Fibroblast of pulmonary artery (primary cell): ENCODE measurements at regions not wholly inside any gene's neighbourhood (a gene's known extent, or its start where the extent isn't known, plus 50 kb on each side); places are given as distances from the start of the nearest gene placed in this dataset.
A peak's percentile ranks its signal among the peaks of the same experiment; 100 is the strongest.

ENCODE experiments used
- DNase-seq: peaks from one replicate; pipeline ENCODE4 v3.0.0-alpha.2; 2010; ENCODE audit warnings: low read depth
- H3K4me3 ChIP-seq: replicated peaks from 2 replicates; pipeline ENCODE4 v1.5.1; 2011; ENCODE audit warnings: low read depth, mild to moderate bottlenecking, control low read depth, low read length, moderate library complexity
- TF ChIP-seq, protein P1 (sequence below): IDR thresholded peaks from 2 replicates; pipeline ENCODE4 v1.5.1; 2011; ENCODE audit warnings: mild to moderate bottlenecking, control low read depth, low read length, inconsistent platforms; ENCODE audit errors: missing control alignments

DNA sequence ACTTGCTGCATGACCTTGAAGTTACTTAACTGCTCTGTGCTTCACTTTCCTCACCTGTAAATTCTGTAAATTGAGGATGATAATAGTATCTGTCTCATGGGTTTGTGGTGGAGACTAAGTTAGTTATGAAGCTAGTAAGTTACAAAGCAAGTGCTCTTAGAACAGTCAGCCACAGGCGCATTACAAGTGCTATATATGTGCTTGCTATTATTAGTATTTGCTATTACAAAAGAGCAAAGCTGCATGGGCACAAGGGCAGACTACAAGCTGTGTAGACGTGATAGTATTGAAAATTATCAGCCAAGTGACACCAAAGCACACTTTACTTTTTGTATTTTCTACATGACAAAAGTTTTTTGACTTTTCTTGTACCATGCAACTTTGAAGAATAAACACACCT lies 150.9 kb upstream of the CTTNBP2NL start:
- TF ChIP-seq, protein P1, sequence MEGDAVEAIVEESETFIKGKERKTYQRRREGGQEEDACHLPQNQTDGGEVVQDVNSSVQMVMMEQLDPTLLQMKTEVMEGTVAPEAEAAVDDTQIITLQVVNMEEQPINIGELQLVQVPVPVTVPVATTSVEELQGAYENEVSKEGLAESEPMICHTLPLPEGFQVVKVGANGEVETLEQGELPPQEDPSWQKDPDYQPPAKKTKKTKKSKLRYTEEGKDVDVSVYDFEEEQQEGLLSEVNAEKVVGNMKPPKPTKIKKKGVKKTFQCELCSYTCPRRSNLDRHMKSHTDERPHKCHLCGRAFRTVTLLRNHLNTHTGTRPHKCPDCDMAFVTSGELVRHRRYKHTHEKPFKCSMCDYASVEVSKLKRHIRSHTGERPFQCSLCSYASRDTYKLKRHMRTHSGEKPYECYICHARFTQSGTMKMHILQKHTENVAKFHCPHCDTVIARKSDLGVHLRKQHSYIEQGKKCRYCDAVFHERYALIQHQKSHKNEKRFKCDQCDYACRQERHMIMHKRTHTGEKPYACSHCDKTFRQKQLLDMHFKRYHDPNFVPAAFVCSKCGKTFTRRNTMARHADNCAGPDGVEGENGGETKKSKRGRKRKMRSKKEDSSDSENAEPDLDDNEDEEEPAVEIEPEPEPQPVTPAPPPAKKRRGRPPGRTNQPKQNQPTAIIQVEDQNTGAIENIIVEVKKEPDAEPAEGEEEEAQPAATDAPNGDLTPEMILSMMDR, result no peak
- no peak overlapping the region for H3K4me3 ChIP-seq
- DNase-seq, result no peak

DNA sequence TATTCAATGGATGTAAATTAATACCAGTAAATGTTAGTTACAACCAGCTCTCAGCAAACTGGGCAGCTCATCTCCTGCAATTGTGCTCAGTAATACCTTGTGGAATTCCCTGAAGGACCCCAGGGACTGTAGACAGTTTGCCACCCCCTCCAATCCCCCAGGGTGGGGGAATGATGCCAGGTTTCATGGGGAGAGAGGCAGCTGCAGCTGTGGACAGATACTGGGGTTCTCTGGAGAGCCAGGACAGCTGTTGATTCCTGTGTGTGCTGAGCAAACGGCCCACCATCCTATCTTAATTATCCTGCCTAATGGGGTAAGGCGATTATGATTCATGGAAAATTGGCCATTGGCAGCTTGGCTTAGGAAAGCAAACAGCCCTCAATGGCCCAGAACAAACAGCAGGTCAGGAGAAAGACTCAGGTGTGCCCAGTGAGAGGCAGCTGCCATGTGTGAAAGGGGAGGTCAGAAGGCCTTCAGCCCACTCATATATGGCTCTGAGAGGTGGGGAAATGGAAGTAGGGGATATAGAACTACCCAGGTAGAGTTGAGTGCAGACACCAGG lies 148.9 kb upstream of the CTTNBP2NL start:
- no peak overlapping the region for H3K4me3 ChIP-seq
- DNase-seq, result no peak
- TF ChIP-seq, protein P1, result no peak

GRCh38 chr1:112247961-112248360 lies 148.1 kb upstream of the CTTNBP2NL start:
- TF ChIP-seq, protein P1, result no peak
- no peak overlapping the region for H3K4me3 ChIP-seq
- no peak for DNase-seq

DNA sequence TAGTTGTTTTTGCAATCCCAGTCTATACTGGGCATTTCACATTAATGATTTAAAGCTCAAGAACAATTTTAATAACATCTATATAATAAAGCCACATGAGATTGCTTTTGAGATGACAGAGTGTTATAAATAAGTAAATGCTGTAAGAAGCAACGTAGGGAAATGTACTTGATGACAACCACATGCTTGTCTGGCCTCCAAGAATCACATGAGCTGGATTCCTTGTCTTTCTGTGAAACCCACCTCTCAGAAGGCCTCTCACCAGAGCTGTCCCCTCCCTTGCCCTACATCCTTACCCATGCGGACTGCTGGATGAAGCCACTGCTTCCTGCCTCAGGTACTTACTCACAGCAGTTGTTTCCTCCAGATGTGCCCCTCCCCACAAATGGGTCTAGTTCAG lies 145.1 kb upstream of the CTTNBP2NL start:
- TF ChIP-seq, protein P1, result no peak
- H3K4me3 ChIP-seq, result no peak overlapping the region
- DNase-seq, result no peak

- H3K4me3 ChIP-seq, result no peak overlapping the region
- DNase-seq, result peak; percentile 70
- TF ChIP-seq, protein P1, result no peak
Measured at GRCh38 chr1:112251766-112252506, 144.1 kb upstream of the CTTNBP2NL start.

DNA sequence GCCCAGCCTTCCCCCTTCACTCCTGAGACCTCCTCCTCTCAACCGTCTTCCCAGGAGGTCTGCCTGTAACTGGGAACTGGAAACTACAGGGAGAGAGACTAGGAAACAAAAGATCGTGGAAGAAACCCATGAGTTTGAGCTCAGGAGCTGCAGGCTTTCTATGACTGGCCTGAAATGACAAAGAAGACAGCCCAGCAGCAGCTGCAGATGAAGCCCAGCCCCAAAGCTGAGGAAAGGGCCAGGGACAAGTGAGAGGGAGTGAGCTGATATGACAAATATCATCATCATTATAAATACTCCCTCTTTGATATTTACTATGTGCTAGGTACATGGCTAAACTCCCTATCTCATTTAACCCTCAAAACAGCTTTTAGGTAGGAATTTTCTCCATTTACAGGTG lies 142.6 kb upstream of the CTTNBP2NL start:
- DNase-seq, result no peak
- TF ChIP-seq, protein P1, result no peak
- H3K4me3 ChIP-seq, result no peak overlapping the region

- H3K4me3 ChIP-seq, result no peak overlapping the region
- DNase-seq, result no peak
- TF ChIP-seq, protein P1, result no peak
Measured at GRCh38 chr1:112255080-112255479, 140.9 kb upstream of the CTTNBP2NL start.
